Panc1 (cell line): ENCODE measurements at regions not wholly inside any gene's neighbourhood (a gene's known extent, or its start where the extent isn't known, plus 50 kb on each side); places are given as distances from the start of the nearest gene placed in this dataset.

ENCODE experiments used
- ATAC-seq: fragments of 200-7000 bp; cut with Tn5 transposase; 2 replicates; pipeline ENCODE4 v1.9.1; 2020; ENCODE audit warnings: mild to moderate bottlenecking, moderate library complexity
- BruUV-seq: library from RNA; stranded (reverse); fragments of 400-500 nt; replicated peaks from 2 replicates; lab custom pipeline; 2021; lab: Mats Ljungman, UMichigan
- CTCF ChIA-PET: fragments of 300-600 bp; sonication (Branson Sonifier 250); formaldehyde crosslinking; loops from one replicate; lab custom pipeline; 2022; ENCODE audit warnings: antibody characterized with exemption; lab: Charles Lee
- POLR2A ChIA-PET: fragments of 300-600 bp; sonication (Branson Sonifier 250); formaldehyde crosslinking; loops from one replicate; lab custom pipeline; 2022; ENCODE audit warnings: antibody characterized with exemption; lab: Charles Lee
- DNase-seq: peaks from one replicate; pipeline ENCODE4 v3.0.0-alpha.2; 2010; ENCODE audit warnings: low read depth, low spot score
- H3K27ac ChIP-seq: 2 replicates; pipeline ENCODE4 v1.5.1; 2011; ENCODE audit warnings: mild to moderate bottlenecking, low read length, inconsistent platforms
- H3K27me3 ChIP-seq: fragments of 200-500 bp; sonication (Bioruptor generic); 2 replicates; pipeline ENCODE4 v1.6.0; 2014; ENCODE audit warnings: low read length, inconsistent platforms; ENCODE audit not compliant: control insufficient read depth, insufficient read depth
- H3K36me3 ChIP-seq: fragments of 200-500 bp; sonication (Bioruptor generic); 2 replicates; pipeline ENCODE4 v1.5.1; 2014; ENCODE audit warnings: inconsistent platforms, mild to moderate bottlenecking, low read length, moderate library complexity; ENCODE audit not compliant: control insufficient read depth, insufficient read depth
- H3K4me1 ChIP-seq: 2 replicates; pipeline ENCODE4 v1.5.1; 2011; ENCODE audit warnings: inconsistent platforms, mild to moderate bottlenecking, low read length, moderate library complexity; ENCODE audit not compliant: control insufficient read depth, insufficient read depth
- H3K4me3 ChIP-seq, 2 experiments: 2 replicates each; pipeline ENCODE4 v1.5.1; 2011 to 2012; ENCODE audit warnings: low read depth in 2 of 2, low read length in 2 of 2, mild to moderate bottlenecking in 2 of 2, inconsistent platforms in 1 of 2, moderate library complexity in 1 of 2
- H3K9me3 ChIP-seq: fragments of 200-500 bp; sonication (Bioruptor generic); 2 replicates; pipeline ENCODE4 v1.5.1; 2014; ENCODE audit warnings: low read depth, mild to moderate bottlenecking, inconsistent platforms, low read length, moderate library complexity; ENCODE audit not compliant: control insufficient read depth, insufficient read depth
- CTCF ChIP-seq: fragments of 450-650 bp; IDR thresholded peaks from 2 replicates; pipeline ENCODE4 v1.5.1; 2017; ENCODE audit warnings: mild to moderate bottlenecking
- POLR2AphosphoS5 ChIP-seq: IDR thresholded peaks from 2 replicates; pipeline ENCODE4 v1.6.1; 2012; ENCODE audit warnings: mild to moderate bottlenecking, low read depth, low read length, moderate library complexity
- REST ChIP-seq, 2 experiments: IDR thresholded peaks; 2 replicates each; pipeline ENCODE4 v1.6.1; 2011 to 2012; ENCODE audit warnings: low read depth in 2 of 2, control low read depth in 1 of 2, low read length in 1 of 2, mild to moderate bottlenecking in 1 of 2, moderate library complexity in 1 of 2; ENCODE audit not compliant: insufficient read depth in 1 of 2
- SIN3A ChIP-seq: IDR thresholded peaks from 2 replicates; pipeline ENCODE4 v1.6.1; 2012; ENCODE audit warnings: low read depth, mild to moderate bottlenecking, low read length, moderate library complexity, borderline replicate concordance; ENCODE audit not compliant: insufficient read depth
- TCF7L2 ChIP-seq: IDR thresholded peaks from 2 replicates; pipeline ENCODE4 v1.6.1; 2011; ENCODE audit warnings: mild to moderate bottlenecking, low read depth, low read length, inconsistent platforms
- in situ Hi-C: cut with HindIII; loops from 2 replicates; pipeline ENCODE4 v1.10.0; 2016; ENCODE audit warnings: low sequenced_read_pairs, low pct_unique_long_range_greater_than_20kb
- intact Hi-C: fragments of 100-400 bp; cut with micrococcal nuclease; formaldehyde crosslinking; loops from one replicate; pipeline ENCODE4 v1.10.0; 2022; ENCODE audit not compliant: unreplicated experiment

GRCh38 chr10:10960534-10960933 is 57.1 kb upstream of the CELF2 start:
- in situ Hi-C loops, result no loop called here
- Histone ChIP-seq H3K4me3 (no peak overlapping the region), H3K9me3 (no peaks in the 10 kb centered on the region), H3K27ac (no peak overlapping the region), H3K4me1 (no peaks in the 10 kb centered on the region), H3K27me3 (no peaks in the 10 kb centered on the region), H3K36me3 (no peaks in the 10 kb centered on the region)
- no peak for TF ChIP-seq CTCF
- no peak for TF ChIP-seq REST (IDR thresholded peaks at IDR 0.05; ENCODE audit: insufficient read depth in 1 of 2, low read depth in 2 of 2, low read length in 1 of 2)
- no peak for TF ChIP-seq POLR2AphosphoS5
- no peak for TF ChIP-seq SIN3A
- TF ChIP-seq TCF7L2, result no peak
- intact Hi-C loops, result no loop called here
- BruUV-seq, result no TSS peak
- no peak for ATAC-seq
- ChIA-PET POLR2A (no interaction called here), CTCF (no interaction called here)
- no peak for DNase-seq

GRCh38 chr10:10961072-10961471 is 56.6 kb upstream of the CELF2 start:
- intact Hi-C loops (no loop called here), in situ Hi-C loops (no loop called here)
- no peaks in the 10 kb centered on the region for H3K27me3 ChIP-seq
- BruUV-seq, result no TSS peak
- no peak for ATAC-seq
- no peak overlapping the region for H3K4me3 ChIP-seq
- no peaks in the 10 kb centered on the region for H3K4me1 ChIP-seq
- CTCF ChIA-PET, result no interaction called here
- DNase-seq, result no peak
- no peaks in the 10 kb centered on the region for H3K9me3 ChIP-seq
- POLR2A ChIA-PET, result no interaction called here
- TF ChIP-seq SIN3A (no peak), TCF7L2 (no peak), CTCF (no peak), POLR2AphosphoS5 (no peak), REST (IDR thresholded peaks at IDR 0.05; ENCODE audit: insufficient read depth in 1 of 2, low read depth in 2 of 2, low read length in 1 of 2) (no peak)
- H3K36me3 ChIP-seq, result no peaks in the 10 kb centered on the region
- H3K27ac ChIP-seq, result no peak overlapping the region
